Aorta (tissue), 5 donors: ENCODE measurements at regions not wholly inside any gene's neighbourhood (a gene's known extent, or its start where the extent isn't known, plus 50 kb on each side); places are given as distances from the start of the nearest gene placed in this dataset.

Experiments
- ATAC-seq: fragments of 200-7000 bp; cut with Tn5 transposase; one replicate; pipeline ENCODE4 v1.9.1; 2022; ENCODE audit warnings: moderate library complexity; ENCODE audit not compliant: low FRiP score
- DNase-seq, 2 donors: peaks; one replicate each; pipeline ENCODE4 v3.0.0-alpha.2; 2020
- H3K27ac ChIP-seq, 2 donors: one replicate each; pipeline ENCODE4 v1.5.1; 2013; ENCODE audit warnings: low read length in 2 of 2, mild to moderate bottlenecking in 2 of 2, moderate library complexity in 2 of 2, control low read depth in 1 of 2, inconsistent platforms in 1 of 2, low read depth in 1 of 2
- H3K27me3 ChIP-seq, 2 donors: one replicate each; pipeline ENCODE4 v1.6.1; 2013; ENCODE audit warnings: control low read depth in 1 of 2, low read length in 1 of 2, mild to moderate bottlenecking in 1 of 2, moderate library complexity in 1 of 2; ENCODE audit not compliant: insufficient read depth in 2 of 2, control insufficient read depth in 1 of 2
- H3K36me3 ChIP-seq, 2 donors: one replicate each; pipeline ENCODE4 v1.6.1; 2013; ENCODE audit warnings: control low read depth in 1 of 2, low read length in 1 of 2, mild to moderate bottlenecking in 1 of 2; ENCODE audit not compliant: insufficient read depth in 2 of 2, control insufficient read depth in 1 of 2
- H3K4me1 ChIP-seq, 2 donors: one replicate each; pipeline ENCODE4 v1.6.1; 2013; ENCODE audit warnings: low read length in 2 of 2, control low read depth in 1 of 2, mild to moderate bottlenecking in 1 of 2, moderate library complexity in 1 of 2; ENCODE audit not compliant: insufficient read depth in 2 of 2, control insufficient read depth in 1 of 2
- H3K4me3 ChIP-seq, 2 donors: one replicate each; pipeline ENCODE4 v1.5.1; 2013; ENCODE audit warnings: low read length in 2 of 2, control low read depth in 1 of 2, mild to moderate bottlenecking in 1 of 2
- H3K9me3 ChIP-seq: one replicate; pipeline ENCODE4 v1.6.1; 2013; ENCODE audit warnings: mild to moderate bottlenecking, low read length; ENCODE audit not compliant: control insufficient read depth
- WGBS, 2 donors: extraction: QIAGEN DNeasy Blood & Tissue Kit; methylation state at CpG; one replicate each; pipeline ENCODE4 v1.1.7; 2013; 5-methylcytosine and 5-hydroxymethylcytosine counted together
- intact Hi-C, 2 donors: fragments of 100-400 bp; cut with DNase I; formaldehyde crosslinking; loops; one replicate each; pipeline versions ENCODE4 v1.14.2 to v1.15.0; 2022
- donor health status: healthy with polysubstance abuse.
- donor health status: Bipolar disorder and iron deficiency.
- donor health status: DM: no; HTN: no; CAD: no.
- donor health status: DM: no; HTN: no; CAD: no.
- donor health status: DM: yes; HTN: yes; CAD: no.

DNA sequence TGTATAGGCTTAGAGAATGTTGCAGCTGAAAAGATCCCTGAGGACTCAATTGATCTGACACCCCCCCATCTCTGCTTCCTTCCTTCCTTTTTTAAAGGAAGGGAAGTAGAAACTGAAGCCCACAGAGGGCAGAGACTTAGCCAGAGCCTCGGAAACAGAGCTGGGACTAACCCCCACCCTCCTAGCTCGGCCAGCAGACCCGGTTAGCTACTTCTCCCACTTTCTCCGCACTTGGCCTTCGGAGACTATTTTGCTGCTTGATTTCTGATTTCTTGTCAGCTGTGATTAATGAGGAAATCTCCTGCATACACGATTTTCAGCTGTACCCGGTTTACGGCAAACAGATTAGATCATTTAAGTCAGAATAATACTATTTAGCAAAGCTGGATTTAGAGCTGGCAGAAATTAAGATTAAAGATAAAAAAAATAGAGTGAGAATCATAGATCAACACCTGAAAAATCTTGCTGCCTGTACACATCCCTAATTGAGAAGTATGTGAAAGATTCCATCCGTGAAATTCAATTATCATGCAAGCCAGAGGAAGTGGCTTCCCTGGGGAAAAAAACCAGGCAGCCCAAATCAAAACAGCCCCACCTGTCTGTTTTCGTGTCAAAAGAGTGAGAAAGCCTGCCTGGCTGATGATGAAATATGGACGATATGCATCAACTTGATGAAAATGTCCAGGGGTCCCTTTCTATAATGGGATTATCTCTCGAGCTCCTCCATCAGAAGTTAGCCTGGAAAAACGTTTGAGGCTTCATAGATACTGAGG, 159.5 kb upstream of the SHB start:
- Histone ChIP-seq H3K36me3 (no peaks in the 10 kb centered on the region), H3K9me3 (no peaks in the 10 kb centered on the region), H3K27me3 (no peaks in the 10 kb centered on the region), H3K4me3 (no peak overlapping the region), H3K4me1 (no peaks in the 10 kb centered on the region), H3K27ac (no peak overlapping the region)
- intact Hi-C loops: loop anchor here in 1 of 2 donors (10.0 kb wide), 1 partner anchor 86 kb away; no protein-coding TSS in a partner anchor
- WGBS, 2 donors: 33 to 40% methylated on average over 13 of the region's 13 CpGs
- ATAC-seq: no peak
- no peak for DNase-seq

- Histone ChIP-seq H3K4me3 (no peak overlapping the region), H3K36me3 (no peaks in the 10 kb centered on the region)
These were observed 158.6 kb upstream of the SHB start for GRCh38 chr9:38227656-38228055.

GRCh38 chr9:38227061-38227540, 158.1 kb upstream of the SHB start:
- Histone ChIP-seq H3K4me3 (no peak overlapping the region), H3K9me3 (no peaks in the 10 kb centered on the region), H3K27ac (no peak overlapping the region), H3K27me3 (no peaks in the 10 kb centered on the region), H3K4me1 (no peaks in the 10 kb centered on the region), H3K36me3 (no peaks in the 10 kb centered on the region)
- DNase-seq (peak in 1 of 2 donors; percentile 53), ATAC-seq (no peak)
- WGBS, 2 donors: 5 to 6% methylated on average over 12 of the region's 12 CpGs
- intact Hi-C loops: loop anchor here in 1 of 2 donors (10.0 kb wide), 1 partner anchor 88 kb away; no protein-coding TSS in a partner anchor

More at GRCh38 chr9:38227656-38228055, 158.6 kb upstream of the SHB start:
- DNase-seq: no peak
- H3K27me3 ChIP-seq: no peaks in the 10 kb centered on the region
- intact Hi-C loops: loop anchor here in 1 of 2 donors (10.0 kb wide), 1 partner anchor 87 kb away; no protein-coding TSS in a partner anchor
- H3K9me3 ChIP-seq: no peaks in the 10 kb centered on the region
- no peaks in the 10 kb centered on the region for H3K4me1 ChIP-seq
- WGBS, 2 donors: 43 to 54% methylated on average over 10 of the region's 10 CpGs
- no peak for ATAC-seq
- no peak overlapping the region for H3K27ac ChIP-seq

DNA sequence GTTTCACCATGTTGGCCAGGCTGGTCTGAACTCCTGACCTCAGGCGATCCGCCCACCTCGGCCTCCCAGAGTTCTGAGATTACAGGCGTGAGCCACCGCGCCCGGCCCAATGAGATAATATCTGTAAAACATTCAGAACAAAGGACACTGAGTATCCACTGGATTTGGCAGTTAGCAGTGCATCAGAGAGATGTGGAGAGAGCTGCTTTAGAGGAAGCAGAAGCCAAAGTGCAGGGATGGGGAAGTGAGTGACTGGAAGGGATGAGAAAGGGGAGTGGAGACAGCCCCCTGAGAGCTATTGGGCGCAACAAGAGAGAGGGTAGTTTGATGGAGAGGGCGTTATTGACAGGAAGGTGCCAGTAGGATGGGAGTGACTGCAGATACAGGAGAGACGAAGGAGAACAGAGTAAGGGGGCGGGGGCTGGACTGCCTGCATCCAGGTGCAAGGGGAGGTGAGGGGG, 157.5 kb upstream of the SHB start:
- intact Hi-C loops: loop anchor here in 1 of 2 donors (10.0 kb wide), 1 partner anchor 88 kb away; no protein-coding TSS in a partner anchor
- no peak for DNase-seq
- no peak overlapping the region for H3K27ac ChIP-seq
- no peaks in the 10 kb centered on the region for H3K27me3 ChIP-seq
- H3K36me3 ChIP-seq: no peaks in the 10 kb centered on the region
- H3K4me1 ChIP-seq: no peaks in the 10 kb centered on the region
- no peaks in the 10 kb centered on the region for H3K9me3 ChIP-seq
- 39 to 43% methylated on average over 11 of the region's 11 CpGs for WGBS, 2 donors
- H3K4me3 ChIP-seq: no peak overlapping the region
- ATAC-seq: no peak

GRCh38 chr9:38224941-38225340, 155.9 kb upstream of the SHB start:
- no peak for DNase-seq
- H3K4me3 ChIP-seq: no peak overlapping the region
- H3K27me3 ChIP-seq: no peaks in the 10 kb centered on the region
- H3K27ac ChIP-seq: no peak overlapping the region
- H3K36me3 ChIP-seq: no peaks in the 10 kb centered on the region
- intact Hi-C loops: loop anchor here in 1 of 2 donors (10.0 kb wide), 1 partner anchor 90 kb away; no protein-coding TSS in a partner anchor
- ATAC-seq: no peak
- no peaks in the 10 kb centered on the region for H3K9me3 ChIP-seq
- WGBS, 2 donors: 97 to 98% methylated on average over 6 of the region's 6 CpGs
- no peaks in the 10 kb centered on the region for H3K4me1 ChIP-seq

DNA sequence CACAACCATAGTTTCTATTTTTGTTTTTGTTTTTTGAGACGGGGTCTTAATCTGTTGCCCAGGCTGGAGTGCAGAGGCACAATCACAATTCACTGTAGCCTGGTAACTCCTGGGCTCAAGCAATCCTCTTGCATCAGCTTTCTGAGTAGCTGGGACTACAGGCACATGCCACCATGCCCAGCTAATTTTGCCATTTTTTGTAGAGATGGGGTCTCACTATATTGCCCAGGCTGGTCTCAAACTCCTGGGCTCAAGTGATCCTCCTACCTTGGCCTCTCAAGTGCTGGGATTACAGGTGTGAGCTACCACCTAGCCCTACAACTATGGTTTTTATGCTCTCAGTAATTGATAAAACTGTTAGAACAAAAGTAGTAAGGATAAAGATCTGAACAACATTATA, 147.5 kb upstream of the SHB start:
- intact Hi-C loops: no loop called here
- H3K4me1 ChIP-seq: no peaks in the 10 kb centered on the region
- ATAC-seq (no peak), DNase-seq (no peak)
- no peaks in the 10 kb centered on the region for H3K36me3 ChIP-seq
- H3K27me3 ChIP-seq: no peaks in the 10 kb centered on the region
- H3K4me3 ChIP-seq: no peak overlapping the region
- H3K27ac ChIP-seq: no peak overlapping the region
- 77 to 78% methylated on average over 1 of the region's 1 CpG for WGBS, 2 donors
- no peaks in the 10 kb centered on the region for H3K9me3 ChIP-seq

DNA sequence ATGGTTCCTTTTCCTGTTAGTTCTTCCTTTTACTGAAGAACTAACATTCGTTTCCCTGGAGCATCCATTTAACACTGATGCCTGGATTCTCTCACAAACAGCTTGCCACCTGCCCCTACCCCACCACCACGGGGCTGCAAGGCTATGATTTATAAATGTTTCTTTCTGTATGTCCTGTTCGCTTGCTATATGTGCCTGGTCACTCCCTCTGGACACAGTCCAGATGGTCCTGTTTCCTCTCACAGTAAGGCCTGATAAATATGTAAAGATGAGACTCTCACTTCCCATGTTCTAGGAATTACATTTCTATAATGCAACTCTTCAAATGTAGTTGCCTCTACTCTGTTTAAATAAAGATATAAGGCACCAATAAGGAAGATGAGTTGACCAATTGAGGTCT, 146.4 kb upstream of the SHB start:
- DNase-seq (no peak), ATAC-seq (no peak)
- Histone ChIP-seq H3K4me3 (no peak overlapping the region), H3K9me3 (no peaks in the 10 kb centered on the region), H3K36me3 (no peaks in the 10 kb centered on the region), H3K4me1 (no peaks in the 10 kb centered on the region), H3K27ac (no peak overlapping the region), H3K27me3 (no peaks in the 10 kb centered on the region)
- WGBS, 2 donors: 61 to 62% methylated on average over 3 of the region's 3 CpGs
- intact Hi-C loops: no loop called here

GRCh38 chr9:38214432-38214831, 145.4 kb upstream of the SHB start:
- H3K27ac ChIP-seq: no peak overlapping the region
- no peaks in the 10 kb centered on the region for H3K27me3 ChIP-seq
- WGBS, 2 donors: 60 to 68% methylated on average over 2 of the region's 2 CpGs
- H3K36me3 ChIP-seq: no peaks in the 10 kb centered on the region
- DNase-seq (no peak), ATAC-seq (no peak)
- no peaks in the 10 kb centered on the region for H3K9me3 ChIP-seq
- no peak overlapping the region for H3K4me3 ChIP-seq
- intact Hi-C loops: no loop called here
- no peaks in the 10 kb centered on the region for H3K4me1 ChIP-seq
